Stimulated activated CD4-positive, alpha-beta T cell treated with anti-CD3 and anti-CD28 coated beads, Interleukin-2, amount 100 ng/mL, for 4 hours (primary cell): ENCODE measurements at regions not wholly inside any gene's neighbourhood (a gene's known extent, or its start where the extent isn't known, plus 50 kb on each side); places are given as distances from the start of the nearest gene placed in this dataset.

Source experiments
- DNase-seq: peaks from one replicate; pipeline ENCODE4 v3.0.0-alpha.2; 2020; ENCODE audit warnings: low read depth

DNA sequence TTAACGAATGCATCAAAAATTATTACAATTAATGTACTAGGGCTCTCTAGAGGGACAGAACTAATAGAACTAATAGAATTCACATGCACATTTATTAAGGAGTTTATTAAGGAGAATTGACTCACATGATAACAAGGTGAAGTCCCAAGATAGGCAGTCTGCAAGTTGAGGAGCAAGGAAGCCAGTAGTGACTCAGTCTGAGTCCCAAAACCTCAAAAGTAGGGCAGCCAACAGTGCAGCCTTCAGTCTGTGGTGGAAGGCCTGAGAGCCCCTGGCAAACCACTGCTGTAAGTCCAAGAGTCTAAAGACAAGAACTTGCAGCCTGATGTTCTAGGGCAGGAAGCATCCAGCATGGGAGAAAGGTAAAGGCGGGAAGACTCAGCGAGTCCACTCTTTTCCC lies 633.8 kb downstream of the SEMA5A start:
- DNase-seq, result no peak

DNA sequence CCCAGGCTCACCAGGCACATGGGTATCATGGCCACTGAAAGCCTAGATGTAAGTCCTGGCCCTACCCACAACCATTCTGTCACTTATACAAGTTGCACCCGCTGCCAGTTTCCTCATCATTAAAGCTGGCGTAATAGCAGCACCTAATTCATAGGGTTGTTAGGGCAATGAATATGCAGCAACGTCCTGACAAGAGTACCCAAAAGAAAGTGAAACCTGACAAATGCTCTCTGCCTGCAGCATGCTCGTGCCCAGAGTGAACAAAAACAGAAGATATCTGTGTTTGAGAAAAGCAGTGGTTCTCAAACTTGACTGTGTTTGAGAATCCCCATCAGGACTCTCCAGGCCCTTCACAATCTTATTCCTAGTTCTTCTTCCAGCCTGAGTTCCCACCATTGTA lies 632.4 kb downstream of the SEMA5A start:
- DNase-seq, result no peak

DNA sequence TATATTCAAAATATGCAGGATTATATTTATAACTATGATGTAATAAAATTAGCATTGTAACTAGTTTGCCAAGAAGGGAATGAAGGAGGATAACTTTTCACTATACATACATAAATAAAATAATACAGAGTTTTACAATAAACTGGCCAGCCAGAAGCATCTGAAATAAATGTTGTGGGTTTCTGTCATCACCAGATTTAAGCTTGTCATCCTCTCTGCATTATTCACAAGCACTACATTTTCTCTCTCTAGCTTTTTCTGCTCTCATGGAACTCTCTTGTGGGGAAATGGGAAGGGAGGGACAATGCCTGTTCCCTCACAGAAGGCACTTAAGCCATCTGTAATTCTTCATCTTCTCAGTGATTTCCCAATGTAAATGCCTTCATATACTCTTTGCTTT lies 626.8 kb downstream of the SEMA5A start:
- DNase-seq, result no peak

DNA sequence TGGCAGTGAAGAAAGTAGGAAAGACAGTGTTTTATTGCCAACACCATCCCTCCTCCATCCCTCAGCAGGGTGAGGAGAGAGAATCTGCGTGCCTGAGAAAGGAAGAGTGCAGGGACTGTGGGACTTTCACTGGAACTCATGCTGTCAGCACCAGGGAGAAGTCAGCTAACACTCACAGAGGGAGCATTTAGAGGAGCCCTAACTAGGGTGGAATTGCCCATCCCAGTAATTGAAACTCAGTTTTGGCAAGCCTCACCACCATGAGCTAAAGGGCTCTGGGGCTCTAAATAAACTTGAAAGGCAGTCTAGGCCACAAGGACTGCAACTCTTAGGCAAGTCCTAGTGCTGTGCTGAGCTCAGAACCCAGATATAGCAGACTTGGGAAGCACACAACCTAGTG lies 622.3 kb downstream of the SEMA5A start:
- no peak for DNase-seq

DNA sequence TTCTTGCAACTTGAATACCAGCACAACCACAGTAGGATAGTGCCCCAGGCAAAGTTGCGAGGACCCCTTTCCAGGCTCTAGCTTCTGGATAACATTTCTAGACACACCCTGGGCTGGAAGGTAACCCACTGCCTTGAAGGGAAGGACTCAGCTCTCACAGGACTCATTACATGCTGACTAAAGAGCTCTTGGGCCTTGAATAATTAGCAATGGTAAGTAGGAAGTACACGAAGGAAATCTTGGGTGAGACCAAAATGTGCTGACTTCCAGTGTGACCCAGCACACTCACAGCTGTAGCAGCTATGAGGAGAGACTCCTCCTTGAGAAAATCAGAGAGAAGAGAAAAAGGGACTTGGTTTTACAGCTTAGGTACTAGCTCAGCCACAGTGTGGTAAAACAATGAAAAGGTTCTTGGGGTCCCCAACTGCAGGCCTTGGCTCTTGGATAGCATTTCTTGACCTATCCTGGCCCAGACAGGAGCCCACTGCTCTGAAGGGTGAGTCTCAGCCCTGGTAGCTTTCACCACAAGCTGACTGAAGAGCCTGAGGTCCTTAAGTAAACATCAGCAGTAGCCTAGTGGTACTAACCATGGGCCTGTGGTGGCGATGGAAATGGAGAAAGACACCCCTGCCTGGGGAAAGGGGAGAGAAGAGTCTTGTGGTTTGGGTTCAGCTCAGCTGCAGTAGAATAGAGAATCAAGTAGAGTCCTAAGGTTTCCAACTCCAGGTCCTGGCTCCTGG lies 621.7 kb downstream of the SEMA5A start:
- DNase-seq, result no peak

DNA sequence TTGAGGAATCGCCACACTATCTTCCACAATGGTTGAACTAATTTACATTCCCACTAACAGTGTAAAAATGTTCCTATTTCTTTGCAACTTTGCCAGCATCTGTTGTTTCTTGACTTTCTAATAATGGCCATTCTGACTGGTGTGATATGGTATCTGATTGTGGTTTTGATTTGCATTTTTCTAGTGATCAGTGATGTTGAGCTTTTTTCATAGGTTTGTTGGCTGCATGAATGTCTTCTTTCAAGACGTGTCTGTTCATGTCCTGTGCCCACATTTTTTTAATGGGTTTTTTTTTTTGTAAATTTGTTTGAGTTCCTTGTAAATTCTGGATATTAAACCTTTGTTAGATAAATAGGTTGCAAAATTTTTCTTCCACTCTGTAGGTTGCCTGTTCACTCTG lies 615.9 kb downstream of the SEMA5A start:
- DNase-seq, result no peak

DNA sequence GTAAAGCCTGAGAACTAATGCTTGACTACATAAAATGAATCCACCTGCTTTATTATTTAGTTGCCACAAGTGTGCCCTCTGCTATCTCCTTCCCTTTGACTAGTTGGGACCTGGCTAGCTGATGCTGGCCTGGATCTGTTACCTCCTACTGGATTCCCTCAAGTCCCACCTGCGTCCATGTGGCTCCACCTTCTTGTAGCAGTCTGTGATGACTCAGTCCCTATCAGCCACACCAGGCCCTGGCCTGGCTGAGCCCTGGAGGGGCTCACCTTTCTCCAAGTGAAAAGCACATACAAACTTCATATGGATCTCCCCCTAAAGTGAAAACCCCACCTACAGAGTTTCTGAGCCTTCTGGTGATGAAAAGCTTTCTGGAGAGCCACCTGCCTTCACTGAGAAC lies 611.4 kb downstream of the SEMA5A start:
- no peak for DNase-seq

DNA sequence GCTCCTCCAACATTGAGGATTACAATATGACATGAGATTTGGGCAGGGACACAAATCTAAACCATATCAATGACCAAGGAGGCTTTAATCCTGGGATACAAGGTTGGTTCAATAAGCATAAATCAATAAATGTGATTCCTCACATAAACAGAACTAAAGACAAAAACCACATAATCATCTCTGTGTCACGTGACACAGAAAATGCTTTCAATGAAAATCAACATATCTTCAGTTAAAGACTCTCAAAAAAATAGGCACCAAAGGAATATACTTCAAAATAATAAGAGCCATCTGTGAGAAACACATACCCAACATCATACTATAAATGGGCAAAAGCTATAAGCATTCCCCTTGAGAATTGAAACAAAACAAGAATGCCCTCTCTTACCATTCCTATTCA lies 604.9 kb downstream of the SEMA5A start:
- no peak for DNase-seq

DNA sequence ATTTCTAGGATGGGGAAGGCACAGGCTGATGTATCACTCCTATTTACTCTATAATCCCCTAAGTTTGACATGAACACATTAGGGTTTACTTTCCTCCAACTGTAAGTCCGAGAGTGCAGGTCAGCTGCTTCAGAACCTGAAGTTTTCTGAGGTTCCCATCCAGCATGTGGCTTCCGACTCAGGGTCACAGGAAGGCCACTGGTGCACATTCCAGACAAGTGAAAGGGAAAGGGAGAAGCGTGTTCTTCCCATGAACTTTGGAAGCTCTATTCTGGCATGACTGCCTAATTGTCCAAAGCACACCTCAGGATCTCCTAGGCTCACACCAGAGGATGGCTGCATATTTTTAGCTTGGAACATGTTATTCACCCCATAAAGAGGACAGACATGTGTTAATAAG lies 602.6 kb downstream of the SEMA5A start:
- DNase-seq, result no peak

DNA sequence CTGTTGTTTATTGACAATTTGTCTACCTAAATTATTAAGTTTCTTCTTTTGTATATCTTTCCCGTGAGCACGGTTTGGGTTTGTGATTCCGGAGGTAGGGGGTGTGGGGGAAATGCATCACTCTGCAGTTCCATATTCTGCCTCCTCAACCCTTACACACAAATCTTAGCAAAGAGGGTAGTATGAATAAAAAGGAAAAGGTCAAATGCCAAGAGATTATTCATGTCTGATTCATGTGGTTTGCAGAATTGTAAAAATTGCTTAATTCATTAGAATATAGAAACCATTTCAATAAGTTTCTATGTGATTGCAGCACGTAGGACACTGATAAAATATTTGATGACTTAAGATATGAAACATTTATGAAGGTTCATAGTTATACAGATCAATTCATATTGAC lies 601.9 kb downstream of the SEMA5A start:
- no peak for DNase-seq

DNA sequence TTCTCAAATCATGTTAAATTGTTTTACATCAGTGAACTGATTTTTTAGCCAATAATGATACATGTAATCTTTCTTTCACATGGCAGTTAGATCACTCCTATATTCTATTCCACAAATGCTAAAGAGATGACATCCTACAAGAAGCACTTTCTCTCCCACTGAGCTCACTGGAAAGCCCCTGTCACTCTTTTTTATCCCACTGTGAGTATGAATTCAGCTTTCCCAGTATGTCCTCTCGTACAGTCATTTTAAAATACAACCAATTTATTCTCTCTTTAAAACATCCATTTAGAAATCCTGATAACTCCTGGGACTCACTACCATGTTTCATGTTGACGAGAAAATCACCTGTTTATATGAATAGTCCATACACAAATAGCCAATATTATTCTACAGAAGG lies 599.9 kb downstream of the SEMA5A start:
- no peak for DNase-seq

DNA sequence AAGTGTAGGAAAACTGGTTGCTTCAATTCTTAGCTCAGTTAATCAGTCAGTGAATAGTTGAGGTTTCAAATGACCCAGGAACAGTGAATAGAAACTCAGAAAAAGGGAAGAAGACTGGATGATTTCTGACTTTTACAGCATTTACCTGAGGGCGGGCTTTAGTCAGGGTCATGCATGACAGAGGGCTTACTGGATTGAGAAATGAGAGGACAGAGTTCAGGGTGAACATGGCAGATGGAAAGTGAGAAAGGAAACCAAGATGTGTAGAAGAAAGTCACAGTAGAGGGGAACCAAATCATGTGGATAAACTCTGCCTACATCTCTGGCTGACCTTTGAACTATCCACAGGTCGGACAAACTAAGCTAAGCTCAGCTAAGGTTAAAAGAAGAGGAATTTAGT lies 596.0 kb downstream of the SEMA5A start:
- no peak for DNase-seq

DNA sequence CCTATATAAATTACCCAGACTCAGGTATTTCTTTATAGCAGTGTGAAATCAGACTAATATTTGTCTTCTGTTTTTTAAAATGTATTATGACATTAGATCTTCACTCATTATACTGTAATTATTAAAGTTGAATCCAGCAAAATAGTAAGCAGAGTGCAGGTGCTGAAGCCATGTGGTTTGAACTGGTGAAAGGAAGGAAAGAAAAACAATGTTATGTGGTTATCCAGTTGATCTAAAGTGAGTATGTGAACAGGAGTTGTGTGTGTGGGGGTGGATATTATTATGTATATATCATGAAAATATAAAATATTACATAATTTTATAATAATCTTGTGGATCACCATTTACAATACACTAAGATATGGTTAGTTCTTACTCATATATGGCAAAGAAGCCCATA lies 593.7 kb downstream of the SEMA5A start:
- DNase-seq, result no peak

DNA sequence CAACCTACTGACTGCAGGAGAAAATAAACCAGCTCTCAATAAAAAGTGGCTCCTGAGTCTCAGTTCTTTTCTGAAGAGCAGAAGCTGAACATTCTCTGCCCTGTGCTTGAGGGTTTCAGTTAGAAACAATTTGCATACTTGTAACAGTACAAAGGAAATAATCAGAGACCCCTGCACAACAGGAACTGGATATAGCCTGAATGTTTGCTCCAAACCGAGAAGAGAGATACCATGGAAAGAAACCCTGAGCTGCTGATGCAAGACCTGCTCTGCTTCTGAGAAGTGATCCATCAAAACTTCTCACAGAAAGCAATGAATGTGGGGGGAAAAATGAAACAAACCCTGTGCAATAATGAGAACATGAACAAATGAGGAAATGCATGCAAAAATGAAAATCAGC lies 592.9 kb downstream of the SEMA5A start:
- DNase-seq, result no peak

DNA sequence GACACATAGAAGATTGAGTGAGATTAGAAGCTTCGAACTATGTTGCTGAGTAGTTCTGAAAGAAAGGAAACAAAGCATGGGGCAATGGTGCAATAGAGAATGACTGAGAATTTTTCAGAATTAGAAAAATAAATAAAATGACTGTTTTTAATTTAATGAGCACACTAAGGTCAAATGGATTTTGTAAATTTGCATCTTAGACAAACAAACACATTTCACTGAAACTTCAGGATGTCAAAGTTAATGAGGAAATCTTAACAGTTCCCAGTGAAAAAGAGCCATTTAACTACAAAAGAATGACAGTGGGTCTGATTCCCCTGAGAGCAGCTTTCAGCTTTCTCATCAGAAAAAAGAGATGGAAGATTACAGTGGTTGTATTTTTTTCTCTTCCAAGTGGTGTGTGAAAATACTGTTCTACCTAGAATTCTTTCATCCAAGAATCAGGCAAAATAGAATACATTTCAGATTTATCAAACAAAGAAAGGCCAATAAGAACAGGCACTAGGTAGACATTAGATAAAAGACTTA lies 591.9 kb downstream of the SEMA5A start:
- DNase-seq, result no peak

DNA sequence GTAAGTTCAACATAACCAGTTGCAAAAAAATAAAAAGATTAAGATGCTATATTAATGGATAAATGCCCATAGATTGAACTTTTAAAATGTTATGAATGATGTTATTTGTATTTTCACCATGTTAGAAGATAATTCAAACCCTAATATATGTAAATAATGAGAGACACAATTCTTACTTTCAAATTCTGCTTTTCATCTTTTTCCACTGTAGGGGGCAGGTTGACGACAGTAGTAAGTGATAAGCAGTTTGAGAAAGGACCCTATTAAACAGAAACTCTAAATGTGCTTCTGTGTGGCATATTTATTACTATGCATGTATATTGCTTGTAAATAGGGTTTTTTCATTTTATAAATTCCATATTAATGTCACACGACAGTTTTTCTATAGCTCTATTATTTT lies 591.1 kb downstream of the SEMA5A start:
- DNase-seq, result no peak

DNA sequence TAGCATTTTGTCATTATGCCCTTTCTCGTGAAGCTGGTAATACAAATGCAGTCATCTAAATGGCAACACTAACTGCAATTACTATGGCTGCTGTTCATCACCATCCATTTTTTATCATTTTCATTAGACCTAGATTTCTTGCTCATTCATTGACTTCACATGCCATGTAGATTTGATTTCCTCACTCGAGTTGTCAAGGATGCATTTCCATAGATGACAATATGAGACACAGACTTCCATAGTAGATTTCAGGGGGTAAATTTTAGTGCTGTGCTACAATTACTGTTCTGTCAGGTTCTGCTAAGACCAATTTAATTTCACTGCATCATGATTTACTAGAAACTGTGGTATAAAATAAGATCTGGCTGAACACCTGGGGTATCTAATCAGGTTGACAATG lies 589.2 kb downstream of the SEMA5A start:
- DNase-seq, result no peak

DNA sequence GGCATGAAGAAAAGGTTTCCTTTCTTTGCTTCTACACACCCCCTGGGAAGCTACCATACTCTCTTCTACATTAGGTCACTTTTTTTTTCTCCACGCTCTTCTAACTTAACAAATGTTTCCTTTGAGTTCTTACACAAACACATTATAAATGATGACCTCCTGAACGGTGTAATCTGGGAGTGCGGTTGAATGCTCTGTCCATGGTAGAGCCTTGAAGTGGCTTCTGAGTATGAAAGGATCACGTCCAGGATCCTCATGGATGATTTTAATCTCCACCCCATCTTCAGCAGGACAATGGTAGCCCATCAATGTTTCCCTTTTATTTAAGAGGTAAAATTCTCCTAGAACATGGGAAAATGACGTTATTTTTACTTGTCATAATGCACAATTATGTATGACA lies 587.3 kb downstream of the SEMA5A start:
- no peak for DNase-seq

DNA sequence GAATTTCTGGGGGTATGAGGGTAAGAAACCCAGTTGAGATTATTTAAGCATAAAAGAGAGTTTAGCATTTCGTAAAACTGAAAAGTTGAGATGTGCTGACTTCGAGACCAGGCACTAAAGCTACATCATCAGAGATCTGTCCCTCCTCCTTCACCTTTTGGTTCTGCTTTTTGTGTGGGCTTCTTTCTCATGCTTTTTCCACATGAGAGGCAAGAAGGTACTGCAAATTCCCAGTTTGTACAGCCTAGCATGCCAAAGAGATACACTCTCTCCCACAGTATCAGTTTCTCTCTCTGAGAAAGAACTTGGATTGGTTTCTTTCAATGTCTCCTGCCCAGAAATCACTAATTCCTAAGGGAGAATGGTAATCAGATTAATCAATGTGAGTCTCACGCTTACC lies 584.7 kb downstream of the SEMA5A start:
- DNase-seq, result no peak

DNA sequence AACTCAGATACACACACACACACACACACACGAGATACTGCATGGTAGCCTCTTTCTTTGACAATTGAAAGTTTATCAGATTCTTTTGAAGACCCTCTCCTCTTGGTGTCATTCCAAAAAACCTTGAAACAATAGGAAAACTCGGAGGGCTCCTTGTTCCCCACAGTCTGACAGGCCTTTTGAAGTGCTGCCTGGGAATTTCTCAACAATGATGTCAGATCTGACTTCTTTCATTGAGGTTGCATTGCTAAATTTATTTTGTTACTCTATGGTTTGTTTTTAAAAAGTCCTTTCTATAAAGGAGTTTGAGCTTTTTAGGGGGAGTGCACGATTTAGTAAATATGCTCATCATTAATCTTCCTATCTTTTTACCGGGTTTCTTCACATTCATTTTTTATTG lies 583.9 kb downstream of the SEMA5A start:
- DNase-seq, result no peak

DNA sequence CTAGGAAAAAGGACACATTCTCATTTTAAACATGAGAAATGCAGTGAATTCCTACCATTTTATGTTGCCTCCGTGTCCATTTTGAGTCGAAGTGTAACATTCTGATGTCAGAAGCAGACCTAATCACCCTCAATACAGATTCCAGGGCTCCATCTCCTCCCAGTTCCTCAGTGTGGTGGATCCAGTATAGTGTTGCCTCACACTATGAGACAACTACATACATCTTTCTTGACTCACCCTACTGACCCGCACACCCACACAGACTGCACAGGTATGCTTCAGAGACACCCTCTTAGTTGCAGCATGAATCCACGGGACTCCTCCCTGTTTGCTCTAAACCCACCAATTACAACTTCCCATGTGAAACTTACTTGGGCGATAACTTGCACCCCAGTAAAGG lies 564.9 kb downstream of the SEMA5A start:
- no peak for DNase-seq

DNA sequence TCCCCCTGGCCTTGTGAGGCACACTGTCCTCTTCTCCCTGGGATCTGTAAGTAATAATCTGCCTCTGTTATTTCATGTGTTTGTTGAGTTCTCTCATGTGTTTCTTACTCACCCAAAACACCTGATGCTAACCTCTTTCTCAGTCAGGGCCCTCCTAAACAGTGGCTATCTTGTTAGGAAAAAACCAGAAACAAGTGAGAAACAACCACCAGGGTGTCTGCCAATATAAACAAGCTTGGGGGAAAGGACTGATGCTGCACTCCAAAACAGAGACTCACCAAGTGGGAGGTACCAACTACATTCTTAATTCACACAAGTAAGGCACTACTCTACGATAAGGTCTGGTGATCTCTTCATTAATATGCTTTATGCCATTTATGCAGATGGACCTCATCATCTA lies 564.4 kb downstream of the SEMA5A start:
- no peak for DNase-seq

DNA sequence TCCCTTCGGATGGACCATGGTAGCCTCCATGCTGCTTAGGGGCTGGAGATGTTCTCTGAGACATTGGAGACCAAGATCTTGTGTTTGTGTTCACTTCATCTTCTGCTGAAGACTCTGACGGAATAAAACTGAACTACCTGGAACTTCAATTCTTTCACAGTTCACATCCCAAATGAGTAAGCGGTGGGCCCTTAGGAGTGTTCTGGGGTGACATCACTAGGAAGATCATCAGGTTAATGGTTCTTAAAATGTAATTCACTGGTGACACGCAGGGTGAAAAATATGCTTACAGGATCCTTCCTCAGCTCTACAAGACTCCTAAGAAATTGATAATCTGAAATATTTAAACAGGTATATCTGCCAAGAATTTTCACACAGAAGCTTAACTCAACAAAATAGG lies 561.5 kb downstream of the SEMA5A start:
- DNase-seq, result no peak
